Lower lobe of right lung (tissue), 2 donors: ENCODE measurements at regions not wholly inside any gene's neighbourhood (a gene's known extent, or its start where the extent isn't known, plus 50 kb on each side); places are given as distances from the start of the nearest gene placed in this dataset.

Experiments used
- ATAC-seq, 2 donors: fragments of 200-7000 bp; cut with Tn5 transposase; one replicate each; pipeline ENCODE4 v1.9.1; 2020 to 2022; ENCODE audit warnings: mild to moderate bottlenecking in 2 of 2, moderate library complexity in 2 of 2
- DNase-seq: peaks from one replicate; pipeline ENCODE4 v3.0.0-alpha.2; 2020
- H3K27ac ChIP-seq: fragments of 200-600 bp; one replicate; pipeline ENCODE4 v1.8.0; 2022
- H3K27me3 ChIP-seq: fragments of 200-600 bp; one replicate; pipeline ENCODE4 v1.8.0; 2022; ENCODE audit warnings: low read depth
- H3K36me3 ChIP-seq: fragments of 200-600 bp; one replicate; pipeline ENCODE4 v1.8.0; 2022; ENCODE audit warnings: mild to moderate bottlenecking
- H3K4me1 ChIP-seq: fragments of 200-600 bp; one replicate; pipeline ENCODE4 v1.8.0; 2022
- H3K4me3 ChIP-seq: fragments of 200-600 bp; one replicate; pipeline ENCODE4 v1.8.0; 2022; ENCODE audit warnings: mild to moderate bottlenecking
- H3K9me3 ChIP-seq: fragments of 200-600 bp; one replicate; pipeline ENCODE4 v1.8.0; 2022
- CTCF ChIP-seq: fragments of 200-600 bp; IDR thresholded peaks from one replicate; pipeline ENCODE4 v1.8.0; 2022; ENCODE audit warnings: antibody characterized with exemption, mild to moderate bottlenecking
- intact Hi-C: fragments of 100-400 bp; cut with DNase I; formaldehyde crosslinking; loops from one replicate; pipeline ENCODE4 v1.11.0; 2022
- donor health status: DM: no; HTN: yes; CAD: no; lungs with severe emphysema.

DNA sequence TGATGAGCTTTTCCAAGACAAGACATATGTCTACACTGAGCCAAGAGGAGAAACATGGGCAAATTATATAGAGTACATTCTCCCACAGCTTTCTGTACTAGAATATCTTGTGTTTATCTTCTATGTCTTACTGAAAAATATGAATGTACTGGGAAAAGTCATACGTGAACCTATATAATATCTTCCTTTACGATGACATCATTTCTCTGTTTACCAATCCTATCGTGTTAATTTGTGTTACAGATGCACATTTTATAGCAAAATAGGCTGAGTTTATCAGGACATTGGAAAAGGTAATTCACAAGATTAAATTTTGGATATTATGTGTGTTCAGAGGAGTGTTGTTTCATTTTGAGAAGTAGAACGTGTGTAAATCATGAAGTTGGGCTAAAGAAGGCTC is 452.5 kb upstream of the THRB start:
- intact Hi-C loops: no loop called here

GRCh38 chr3:24951180-24951579 is 456.5 kb upstream of the THRB start:
- Histone ChIP-seq H3K36me3 (no peaks in the 10 kb centered on the region), H3K27me3 (no peaks in the 10 kb centered on the region)
- ATAC-seq: no peak

More for the DNA sequence above, 452.5 kb upstream of the THRB start:
- Histone ChIP-seq H3K4me1 (no peaks in the 10 kb centered on the region), H3K4me3 (no peak overlapping the region), H3K27ac (no peak overlapping the region), H3K36me3 (no peaks in the 10 kb centered on the region), H3K9me3 (no peaks in the 10 kb centered on the region), H3K27me3 (no peaks in the 10 kb centered on the region)
- TF ChIP-seq CTCF: no peak
- ATAC-seq (no peak), DNase-seq (no peak)

GRCh38 chr3:24952388-24952787 is 457.7 kb upstream of the THRB start:
- ATAC-seq (no peak), DNase-seq (no peak)
- intact Hi-C loops: no loop called here
- no peaks in the 10 kb centered on the region for H3K36me3 ChIP-seq
- no peak overlapping the region for H3K27ac ChIP-seq
- no peaks in the 10 kb centered on the region for H3K27me3 ChIP-seq
- TF ChIP-seq CTCF: no peak
- H3K4me1 ChIP-seq: no peaks in the 10 kb centered on the region
- no peak overlapping the region for H3K4me3 ChIP-seq
- H3K9me3 ChIP-seq: no peaks in the 10 kb centered on the region

More at GRCh38 chr3:24951180-24951579, 456.5 kb upstream of the THRB start:
- H3K4me1 ChIP-seq: no peaks in the 10 kb centered on the region
- no peak overlapping the region for H3K27ac ChIP-seq
- DNase-seq: no peak
- intact Hi-C loops: no loop called here
- TF ChIP-seq CTCF: no peak
- no peaks in the 10 kb centered on the region for H3K9me3 ChIP-seq
- no peak overlapping the region for H3K4me3 ChIP-seq

GRCh38 chr3:24953060-24953771 is 458.6 kb upstream of the THRB start:
- Histone ChIP-seq H3K36me3 (no peaks in the 10 kb centered on the region), H3K9me3 (no peaks in the 10 kb centered on the region), H3K27ac (no peak overlapping the region), H3K27me3 (no peaks in the 10 kb centered on the region), H3K4me1 (no peaks in the 10 kb centered on the region), H3K4me3 (no peak overlapping the region)
- TF ChIP-seq CTCF: no peak
- no peak for DNase-seq
- ATAC-seq: no peak
- intact Hi-C loops: no loop called here

- intact Hi-C loops: loop anchor here (5.0 kb wide), 1 partner anchor 641 kb away; no protein-coding TSS in a partner anchor
- DNase-seq: no peak
- Histone ChIP-seq H3K27ac (no peak overlapping the region), H3K4me1 (no peaks in the 10 kb centered on the region), H3K4me3 (no peak overlapping the region), H3K27me3 (no peaks in the 10 kb centered on the region), H3K9me3 (no peaks in the 10 kb centered on the region), H3K36me3 (no peaks in the 10 kb centered on the region)
- no peak for TF ChIP-seq CTCF
- no peak for ATAC-seq
Measured at GRCh38 chr3:24956613-24957012, 462.0 kb upstream of the THRB start.
